ENCODE measurements at regions not wholly inside any gene's neighbourhood (a gene's known extent, or its start where the extent isn't known, plus 50 kb on each side); places are given as distances from the start of the nearest gene placed in this dataset.

- DNase-seq (ENCODE audit: low spot score) = no peak
These were observed 74.2 kb upstream of the CELF4 start for GRCh38 chr18:37639846-37640245.

GRCh38 chr18:37637478-37637850, 71.9 kb upstream of the CELF4 start:
- no peak for DNase-seq (ENCODE audit: low spot score)

GRCh38 chr18:37636831-37637477, 71.4 kb upstream of the CELF4 start:
- DNase-seq (ENCODE audit: low spot score) = no peak

GRCh38 chr18:37634516-37634915, 68.9 kb upstream of the CELF4 start:
- DNase-seq (ENCODE audit: low spot score) = no peak

GRCh38 chr18:37631422-37631821, 65.8 kb upstream of the CELF4 start:
- DNase-seq (ENCODE audit: low spot score) = no peak

GRCh38 chr18:37630334-37630733, 64.7 kb upstream of the CELF4 start:
- DNase-seq (ENCODE audit: low spot score) = no peak

GRCh38 chr18:37628470-37629220, 63.0 kb upstream of the CELF4 start:
- no peak for DNase-seq (ENCODE audit: low spot score)

- no peak for DNase-seq (ENCODE audit: low spot score)
These were observed 58.7 kb upstream of the CELF4 start for GRCh38 chr18:37624318-37624717.

- DNase-seq (ENCODE audit: low spot score) = no peak
These were observed 54.4 kb upstream of the CELF4 start for GRCh38 chr18:37619964-37620363.

- DNase-seq (ENCODE audit: low spot score) = no peak
These were observed 52.0 kb upstream of the CELF4 start for GRCh38 chr18:37617623-37618022.

All from HuH-7.5 (cell line).